GM13977 (cell line): ENCODE measurements at regions not wholly inside any gene's neighbourhood (a gene's known extent, or its start where the extent isn't known, plus 50 kb on each side); places are given as distances from the start of the nearest gene placed in this dataset.

Experiments used
- DNase-seq: peaks from one replicate; pipeline ENCODE4 v3.0.0; 2012; ENCODE audit warnings: low spot score
- in situ Hi-C: fragments of 300-500 bp; cut with MboI; formaldehyde crosslinking; loops from one replicate; pipeline ENCODE4 v1.12.0; 2022; ENCODE audit warnings: low sequenced_read_pairs, low pct_unique_long_range_greater_than_20kb, mixed read lengths, inconsistent platforms; ENCODE audit not compliant: unreplicated experiment
- TF ChIP-seq, protein P1 (sequence below): IDR thresholded peaks from 2 replicates; pipeline ENCODE4 v1.5.1; 2012; ENCODE audit warnings: mild to moderate bottlenecking, control low read depth; ENCODE audit not compliant: insufficient read depth; ENCODE audit errors: extremely low read depth, missing control alignments

DNA sequence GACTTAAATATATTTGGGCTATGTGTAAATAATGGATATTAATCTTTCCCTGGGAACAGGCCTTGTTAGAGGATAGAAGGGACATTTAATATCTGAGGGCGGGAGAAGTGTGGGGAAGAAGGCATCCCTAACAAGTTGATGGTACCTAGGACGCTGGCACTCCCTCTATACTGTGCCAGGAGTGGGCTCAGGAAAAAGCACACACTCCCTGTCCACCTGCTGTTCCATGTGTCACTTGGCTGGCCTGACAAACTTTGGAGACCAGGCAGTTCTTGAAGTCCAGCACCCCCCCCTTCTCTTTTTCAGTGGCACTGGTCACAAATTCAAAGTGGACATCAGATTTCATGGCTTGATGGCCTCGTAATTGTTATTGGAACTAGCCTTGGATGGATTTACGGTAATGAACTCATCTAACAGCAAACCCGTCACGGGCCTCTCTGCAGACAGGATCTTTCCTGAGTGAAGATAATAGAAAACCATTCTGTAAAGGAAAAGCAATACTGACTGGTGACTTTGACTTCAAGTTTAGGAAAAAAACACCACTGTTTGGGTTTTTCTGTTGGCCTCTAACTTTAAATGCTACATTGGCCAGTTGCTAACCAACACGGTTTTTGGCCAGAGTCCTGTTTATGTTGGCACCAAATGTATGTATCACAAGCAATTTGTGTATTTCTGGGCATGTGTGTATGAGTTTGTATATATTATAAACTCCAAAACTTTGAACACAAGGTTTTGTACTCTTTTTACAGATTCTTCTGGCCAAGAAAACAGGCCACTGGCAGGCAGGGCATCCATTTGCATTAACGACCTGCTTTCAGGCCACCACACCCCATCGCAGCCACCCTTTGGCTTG is 552.6 kb downstream of the CCDC171 start:
- TF ChIP-seq, protein P1, sequence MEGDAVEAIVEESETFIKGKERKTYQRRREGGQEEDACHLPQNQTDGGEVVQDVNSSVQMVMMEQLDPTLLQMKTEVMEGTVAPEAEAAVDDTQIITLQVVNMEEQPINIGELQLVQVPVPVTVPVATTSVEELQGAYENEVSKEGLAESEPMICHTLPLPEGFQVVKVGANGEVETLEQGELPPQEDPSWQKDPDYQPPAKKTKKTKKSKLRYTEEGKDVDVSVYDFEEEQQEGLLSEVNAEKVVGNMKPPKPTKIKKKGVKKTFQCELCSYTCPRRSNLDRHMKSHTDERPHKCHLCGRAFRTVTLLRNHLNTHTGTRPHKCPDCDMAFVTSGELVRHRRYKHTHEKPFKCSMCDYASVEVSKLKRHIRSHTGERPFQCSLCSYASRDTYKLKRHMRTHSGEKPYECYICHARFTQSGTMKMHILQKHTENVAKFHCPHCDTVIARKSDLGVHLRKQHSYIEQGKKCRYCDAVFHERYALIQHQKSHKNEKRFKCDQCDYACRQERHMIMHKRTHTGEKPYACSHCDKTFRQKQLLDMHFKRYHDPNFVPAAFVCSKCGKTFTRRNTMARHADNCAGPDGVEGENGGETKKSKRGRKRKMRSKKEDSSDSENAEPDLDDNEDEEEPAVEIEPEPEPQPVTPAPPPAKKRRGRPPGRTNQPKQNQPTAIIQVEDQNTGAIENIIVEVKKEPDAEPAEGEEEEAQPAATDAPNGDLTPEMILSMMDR, result no peak
- in situ Hi-C loops, result no loop called here
- no peak for DNase-seq

GRCh38 chr9:16106021-16106571 is 553.3 kb downstream of the CCDC171 start:
- in situ Hi-C loops, result no loop called here
- TF ChIP-seq, protein P1, result no peak

GRCh38 chr9:16112116-16112515 is 559.3 kb downstream of the CCDC171 start:
- in situ Hi-C loops, result no loop called here
- no peak for DNase-seq
- TF ChIP-seq, protein P1, result no peak

More at GRCh38 chr9:16106021-16106571, 553.3 kb downstream of the CCDC171 start:
- no peak for DNase-seq

- DNase-seq, result no peak
- in situ Hi-C loops, result no loop called here
Observed at GRCh38 chr9:16115994-16116393, 563.2 kb downstream of the CCDC171 start.

DNA sequence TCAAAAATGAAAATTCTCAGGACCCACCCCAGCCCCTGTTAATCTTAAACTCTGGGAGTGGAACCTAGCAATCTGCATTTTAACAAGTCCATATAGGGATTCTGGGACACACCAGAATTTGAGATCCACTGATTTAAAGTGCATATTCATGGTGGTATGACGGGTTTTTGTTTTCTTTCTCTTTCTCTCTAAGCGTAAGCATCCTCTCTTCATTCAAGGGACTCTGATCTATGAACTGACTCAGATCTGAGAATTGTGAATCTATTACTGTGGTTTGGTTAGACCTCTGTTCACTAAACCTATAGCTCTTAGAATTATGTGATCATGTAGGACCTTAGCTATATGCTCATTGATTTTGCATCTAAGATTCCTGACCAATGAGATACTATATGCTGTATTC is 565.2 kb downstream of the CCDC171 start:
- no peak for DNase-seq
- in situ Hi-C loops, result no loop called here
- TF ChIP-seq, protein P1, result no peak

More at GRCh38 chr9:16115994-16116393, 563.2 kb downstream of the CCDC171 start:
- TF ChIP-seq, protein P1, result no peak

DNA sequence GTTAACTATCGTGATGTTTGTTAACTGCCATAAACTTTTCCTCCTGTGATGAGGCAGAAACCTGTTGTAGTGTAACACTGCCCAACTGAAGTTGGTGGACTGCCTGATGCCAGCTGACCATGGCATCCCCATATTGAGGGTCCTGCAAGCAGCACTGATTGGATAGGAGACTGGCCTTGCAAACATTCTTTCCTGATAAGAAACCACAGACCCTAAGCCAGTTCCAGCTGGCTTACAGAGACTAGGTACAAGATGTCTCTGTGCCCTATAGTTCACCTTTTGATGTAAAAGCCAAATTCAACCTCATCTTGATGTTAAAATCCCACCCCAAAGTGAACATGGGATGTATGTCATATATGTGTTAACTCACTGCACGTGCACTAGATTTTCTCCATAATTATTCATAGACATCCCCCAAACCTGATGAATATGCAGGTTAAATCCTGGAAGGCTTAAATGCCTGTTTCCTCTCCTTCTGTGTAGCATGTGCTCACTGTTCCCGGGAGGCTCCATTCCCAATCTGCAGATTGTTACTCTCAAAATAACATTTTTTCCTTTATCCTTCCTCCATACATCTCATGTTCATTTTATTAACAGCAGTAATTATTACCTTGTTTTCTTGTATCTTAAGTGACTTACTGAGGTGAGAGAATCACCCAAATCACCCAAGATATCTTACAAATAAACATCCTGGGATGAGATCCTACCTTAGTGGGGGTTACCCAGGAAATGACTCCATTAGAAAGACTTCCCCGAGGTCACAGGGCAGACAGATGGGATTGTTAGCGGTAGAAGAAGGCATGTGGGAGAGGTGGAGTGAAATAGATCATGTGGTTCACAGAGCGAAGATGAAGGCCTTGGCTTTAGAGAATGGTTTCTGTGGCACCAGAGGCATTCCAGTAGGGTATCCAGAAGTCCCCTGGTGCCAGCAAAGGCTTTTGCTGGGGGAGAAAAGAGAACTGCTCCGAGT is 566.7 kb downstream of the CCDC171 start:
- TF ChIP-seq, protein P1, result no peak
- no peak for DNase-seq
- in situ Hi-C loops, result no loop called here
